Muscle of leg (tissue), 3 donors: ENCODE measurements at regions not wholly inside any gene's neighbourhood (a gene's known extent, or its start where the extent isn't known, plus 50 kb on each side); places are given as distances from the start of the nearest gene placed in this dataset.

Experiments
- DNase-seq: peaks from one replicate; pipeline ENCODE4 v3.0.0; 2013
- H3K27ac ChIP-seq: one replicate; pipeline ENCODE4 v1.5.1; 2013; ENCODE audit warnings: mild to moderate bottlenecking, low read length, control low read depth
- H3K27me3 ChIP-seq: one replicate; pipeline ENCODE4 v1.6.1; 2013; ENCODE audit warnings: low read length; ENCODE audit not compliant: control insufficient read depth, insufficient read depth
- H3K36me3 ChIP-seq: one replicate; pipeline ENCODE4 v1.6.1; 2013; ENCODE audit warnings: low read length; ENCODE audit not compliant: control insufficient read depth, insufficient read depth
- H3K4me1 ChIP-seq: one replicate; pipeline ENCODE4 v1.6.1; 2013; ENCODE audit warnings: low read length; ENCODE audit not compliant: control insufficient read depth, insufficient read depth
- H3K4me3 ChIP-seq: one replicate; pipeline ENCODE4 v1.5.1; 2013; ENCODE audit warnings: low read length, control low read depth
- H3K9me3 ChIP-seq: replicated peaks from 2 replicates; pipeline ENCODE4 v1.6.1; 2013; ENCODE audit warnings: low read depth, low read length; ENCODE audit not compliant: control insufficient read depth
- WGBS: methylation state at CpG from one replicate; pipeline ENCODE4 v1.1.5; 2013; ENCODE audit warnings: missing lambda C conversion rate; ENCODE audit not compliant: insufficient coverage; 5-methylcytosine and 5-hydroxymethylcytosine counted together

DNA sequence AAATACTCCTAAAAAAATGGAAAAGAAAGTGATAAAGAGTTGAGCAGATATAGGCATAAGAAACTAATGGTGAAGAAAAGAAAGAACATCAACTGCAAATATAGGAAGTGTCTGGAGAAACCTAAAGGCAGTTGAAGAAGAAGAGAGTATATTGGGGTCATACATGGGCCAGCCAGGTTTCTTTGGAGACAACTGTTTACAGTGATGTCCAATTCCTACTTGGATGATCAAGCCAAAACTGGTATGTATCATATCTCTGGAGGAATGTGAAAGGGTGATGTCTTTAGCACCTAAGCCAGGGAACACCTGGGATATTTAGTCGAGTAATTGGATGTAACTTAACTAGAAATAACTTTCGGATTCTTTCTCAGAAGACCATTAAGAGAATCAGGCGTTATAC lies 129.3 kb upstream of the FLRT2 start:
- WGBS, result no CpG with 5 or more reads among the region's 3 CpGs
- no peaks in the 10 kb centered on the region for H3K27me3 ChIP-seq
- H3K4me1 ChIP-seq, result peaks cover 13% of the 10 kb centered on the region
- H3K4me3 ChIP-seq, result no peak overlapping the region
- H3K36me3 ChIP-seq, result no peaks in the 10 kb centered on the region
- H3K9me3 ChIP-seq, result no peaks in the 10 kb centered on the region
- H3K27ac ChIP-seq, result peak overlapping the region; percentile 72
- DNase-seq, result peak; percentile 91

DNA sequence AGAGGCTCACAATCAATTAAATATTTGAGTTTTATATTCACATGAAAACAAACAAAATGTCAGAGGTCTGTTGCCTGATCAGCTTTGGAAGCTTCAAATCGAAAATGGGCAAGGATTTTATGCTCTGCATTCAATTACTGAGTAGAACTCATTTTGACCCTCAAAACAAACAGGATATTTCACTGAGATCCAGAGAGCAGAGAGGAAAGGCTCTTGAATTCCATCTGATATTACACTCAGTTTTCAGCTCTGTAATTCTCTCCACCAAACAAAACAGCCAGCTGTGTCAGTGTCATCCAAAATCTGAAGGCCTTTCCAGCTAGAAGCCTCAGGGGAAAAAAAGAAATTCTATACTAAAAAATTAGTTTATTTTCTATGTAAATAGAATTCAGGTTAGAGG lies 128.6 kb upstream of the FLRT2 start:
- peaks cover 13% of the 10 kb centered on the region for H3K4me1 ChIP-seq
- H3K27me3 ChIP-seq, result no peaks in the 10 kb centered on the region
- WGBS, result no CpG with 5 or more reads among the region's 1 CpG
- H3K4me3 ChIP-seq, result no peak overlapping the region
- no peaks in the 10 kb centered on the region for H3K36me3 ChIP-seq
- DNase-seq, result peak; percentile 95
- H3K9me3 ChIP-seq, result no peaks in the 10 kb centered on the region
- H3K27ac ChIP-seq, result peak overlapping the region; percentile 74

DNA sequence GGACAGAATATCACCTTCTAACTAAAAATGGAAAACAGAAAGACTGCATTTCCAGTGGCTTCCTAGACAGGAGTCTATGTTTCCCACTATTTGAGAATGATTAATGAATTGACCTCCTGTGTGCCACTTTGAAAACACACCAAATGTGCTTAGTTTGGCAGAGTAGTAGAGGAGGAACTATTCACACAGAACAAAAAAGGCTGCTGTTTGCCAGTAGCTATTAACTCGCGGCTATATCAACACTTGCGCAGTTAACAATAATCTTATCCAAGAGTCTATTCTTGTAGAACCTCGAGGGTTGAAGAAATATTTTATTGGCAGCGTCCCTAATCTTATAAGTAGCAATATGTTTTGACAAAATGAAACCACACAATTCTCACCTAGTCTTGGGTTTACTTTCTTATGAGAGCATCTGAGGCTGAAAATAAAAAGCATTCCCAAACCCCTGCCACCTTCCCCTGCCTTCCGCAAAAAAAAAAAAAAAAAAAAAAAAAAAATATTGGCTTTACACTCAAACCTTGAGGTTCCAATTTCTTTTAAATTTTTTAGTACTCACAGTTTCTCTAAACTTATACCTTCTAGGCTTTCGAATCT lies 127.3 kb upstream of the FLRT2 start:
- Histone ChIP-seq H3K4me3 (no peak overlapping the region), H3K4me1 (peaks cover 12% of the 10 kb centered on the region), H3K27me3 (no peaks in the 10 kb centered on the region), H3K27ac (peak overlapping the region; percentile 74), H3K36me3 (no peaks in the 10 kb centered on the region), H3K9me3 (no peaks in the 10 kb centered on the region)
- peak; percentile 64 for DNase-seq
- no CpG with 5 or more reads among the region's 7 CpGs for WGBS

DNA sequence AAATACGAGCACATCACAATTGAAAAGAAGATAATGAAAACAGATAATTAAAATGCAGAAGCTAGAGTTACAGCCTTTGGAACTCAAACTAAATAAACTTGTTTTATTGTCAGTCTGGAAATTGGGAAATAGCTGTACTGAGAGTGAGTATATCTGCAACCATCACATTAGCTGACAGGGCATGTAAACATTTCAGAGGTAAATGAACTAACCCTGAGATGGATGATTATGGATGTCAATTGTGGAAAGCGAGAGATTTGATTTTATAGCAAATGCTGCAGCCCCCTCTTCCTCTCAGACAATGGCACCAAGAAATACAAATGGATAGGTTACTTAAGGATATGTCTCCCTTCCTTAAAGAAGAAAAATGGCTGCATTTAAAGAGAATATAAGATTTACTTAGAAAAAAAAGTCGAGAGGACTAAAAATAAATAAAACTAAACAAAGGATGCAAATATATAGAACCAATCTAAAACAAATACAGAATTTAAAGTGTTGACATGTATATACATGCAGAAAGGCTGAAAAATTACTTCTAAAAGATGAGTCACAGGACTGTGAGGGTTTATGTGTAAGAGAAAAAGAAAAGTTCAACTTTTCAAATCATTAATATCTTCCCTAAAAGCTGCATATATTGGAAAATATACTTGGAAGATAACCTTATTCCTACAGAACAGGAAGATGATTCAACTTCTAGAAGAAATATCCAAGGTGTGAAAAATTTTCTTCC lies 120.3 kb upstream of the FLRT2 start:
- no peak for DNase-seq
- Histone ChIP-seq H3K4me3 (no peak overlapping the region), H3K4me1 (no peaks in the 10 kb centered on the region), H3K27ac (no peak overlapping the region), H3K27me3 (no peaks in the 10 kb centered on the region), H3K36me3 (no peaks in the 10 kb centered on the region), H3K9me3 (no peaks in the 10 kb centered on the region)
- no CpG with 5 or more reads among the region's 3 CpGs for WGBS

DNA sequence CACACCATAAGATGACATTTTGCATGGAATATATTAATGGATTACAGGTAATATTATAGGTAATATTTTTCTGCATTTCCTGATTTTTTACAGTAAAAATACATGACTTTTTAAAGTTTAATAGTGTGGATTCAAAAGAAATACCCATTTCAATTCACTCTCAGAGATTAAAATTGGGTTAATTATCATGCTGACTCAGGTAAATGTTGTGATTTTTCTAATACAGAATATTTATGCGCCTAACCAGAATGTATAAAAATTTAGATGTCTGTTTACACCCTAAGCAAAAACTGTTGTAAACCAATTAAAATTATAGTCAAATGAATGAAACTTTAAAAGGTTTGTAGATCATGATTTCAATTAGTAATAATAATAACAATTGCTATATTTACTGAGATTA lies 117.2 kb upstream of the FLRT2 start:
- H3K36me3 ChIP-seq, result no peaks in the 10 kb centered on the region
- no CpG with 5 or more reads among the region's 1 CpG for WGBS

DNA sequence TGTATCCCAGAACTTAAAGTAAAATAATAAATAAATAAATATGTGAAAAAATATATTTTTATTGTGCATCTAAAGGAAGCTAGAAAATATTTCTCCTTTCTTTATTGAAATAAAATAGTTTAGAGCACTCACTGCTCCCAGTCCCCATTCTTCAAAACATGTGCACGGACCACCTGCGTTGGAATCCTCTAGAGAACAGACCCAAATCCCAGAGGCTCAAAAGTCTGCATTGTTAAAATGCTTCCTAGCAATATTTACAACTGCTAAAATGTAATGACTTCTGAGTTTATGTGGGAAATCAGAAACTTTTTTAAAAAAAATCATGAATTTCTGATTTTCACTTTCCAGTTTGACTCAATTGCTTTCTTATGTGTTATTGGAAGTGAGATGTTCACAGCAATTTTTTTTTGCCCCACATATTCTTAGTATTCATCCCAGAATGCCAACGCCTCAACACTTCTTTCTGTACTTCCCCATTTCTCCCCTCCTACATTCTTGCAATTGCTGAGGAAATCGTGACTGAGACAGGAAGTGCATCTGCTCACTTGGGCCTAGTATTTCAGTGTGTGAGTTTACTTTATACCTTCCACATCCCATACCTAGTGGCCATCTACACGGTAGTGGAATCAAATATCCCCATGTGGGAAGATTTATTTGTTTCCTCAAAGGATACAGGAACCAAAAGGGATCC lies 116.0 kb upstream of the FLRT2 start:
- no peaks in the 10 kb centered on the region for H3K36me3 ChIP-seq
- H3K27ac ChIP-seq, result peak overlapping the region; percentile 52
- H3K4me1 ChIP-seq, result peaks cover 2% of the 10 kb centered on the region
- no peaks in the 10 kb centered on the region for H3K27me3 ChIP-seq
- WGBS, result no CpG with 5 or more reads among the region's 5 CpGs
- no peaks in the 10 kb centered on the region for H3K9me3 ChIP-seq
- no peak overlapping the region for H3K4me3 ChIP-seq
- peak; percentile 66 for DNase-seq

More for the DNA sequence above, 117.2 kb upstream of the FLRT2 start:
- H3K4me3 ChIP-seq, result no peak overlapping the region
- no peak for DNase-seq
- peaks cover 2% of the 10 kb centered on the region for H3K4me1 ChIP-seq
- no peaks in the 10 kb centered on the region for H3K9me3 ChIP-seq
- H3K27ac ChIP-seq, result no peak overlapping the region
- no peaks in the 10 kb centered on the region for H3K27me3 ChIP-seq

DNA sequence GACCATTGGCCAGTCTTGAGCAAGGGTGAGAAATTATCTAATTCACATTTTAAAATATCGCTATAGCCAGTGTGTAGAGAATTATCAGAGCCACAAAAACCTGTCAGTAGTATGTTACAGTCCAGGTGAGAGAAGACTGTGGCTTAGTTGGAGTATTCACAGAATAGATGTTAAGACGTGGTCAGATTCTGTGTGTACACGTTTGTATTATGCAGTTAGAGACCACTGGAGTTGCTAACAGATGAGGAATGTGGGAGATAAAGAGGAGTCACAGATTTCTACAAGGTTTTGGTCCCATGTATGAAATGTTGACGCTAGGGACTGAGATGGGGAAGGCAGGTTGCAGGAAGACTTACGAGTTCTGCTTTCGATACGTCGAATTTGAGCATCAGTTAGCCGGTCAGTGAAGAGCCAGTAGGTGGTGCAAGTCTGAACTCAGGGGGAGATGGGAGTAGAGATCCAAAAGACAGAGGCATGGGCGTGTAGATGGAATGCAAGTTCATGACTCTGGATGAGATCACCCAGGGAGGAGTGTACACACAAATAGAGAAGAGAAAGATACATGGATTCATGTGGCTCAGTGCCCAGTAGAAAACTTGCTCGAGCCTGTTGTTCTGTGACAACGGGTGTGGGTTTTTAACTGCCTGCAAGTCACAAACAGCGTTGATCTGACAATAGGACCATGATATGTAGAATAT lies 114.8 kb upstream of the FLRT2 start:
- 56% methylated on average over 9 of the region's 13 CpGs for WGBS
- Histone ChIP-seq H3K9me3 (no peaks in the 10 kb centered on the region), H3K4me3 (no peak overlapping the region), H3K36me3 (no peaks in the 10 kb centered on the region), H3K4me1 (peaks cover 2% of the 10 kb centered on the region), H3K27me3 (no peaks in the 10 kb centered on the region), H3K27ac (peak overlapping the region; percentile 52)
- peak; percentile 98 for DNase-seq

DNA sequence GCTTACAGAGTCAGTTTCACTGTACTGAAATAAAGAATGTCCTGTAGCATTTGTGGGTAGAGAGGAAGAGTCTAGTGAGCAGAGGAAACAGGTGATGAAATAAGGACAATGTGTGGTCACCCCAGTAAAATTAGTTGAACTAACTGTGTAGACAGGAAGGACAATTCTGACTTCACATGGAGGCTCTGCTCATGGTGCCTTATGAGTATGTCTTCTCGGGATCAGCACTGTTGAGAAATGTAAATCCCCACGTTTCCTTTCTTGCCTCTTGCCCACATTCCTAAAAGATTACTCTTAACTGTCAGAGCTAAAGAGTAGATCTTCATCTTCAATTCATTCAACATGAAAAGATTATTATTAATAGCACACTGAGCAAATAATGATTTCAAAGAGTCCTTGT lies 113.2 kb upstream of the FLRT2 start:
- H3K4me1 ChIP-seq, result peaks cover 2% of the 10 kb centered on the region
- H3K9me3 ChIP-seq, result no peaks in the 10 kb centered on the region
- no peaks in the 10 kb centered on the region for H3K27me3 ChIP-seq
- no CpG with 5 or more reads among the region's 2 CpGs for WGBS
- peak overlapping the region; percentile 11 for H3K27ac ChIP-seq
- no peaks in the 10 kb centered on the region for H3K36me3 ChIP-seq
- peak; percentile 36 for DNase-seq
- no peak overlapping the region for H3K4me3 ChIP-seq

DNA sequence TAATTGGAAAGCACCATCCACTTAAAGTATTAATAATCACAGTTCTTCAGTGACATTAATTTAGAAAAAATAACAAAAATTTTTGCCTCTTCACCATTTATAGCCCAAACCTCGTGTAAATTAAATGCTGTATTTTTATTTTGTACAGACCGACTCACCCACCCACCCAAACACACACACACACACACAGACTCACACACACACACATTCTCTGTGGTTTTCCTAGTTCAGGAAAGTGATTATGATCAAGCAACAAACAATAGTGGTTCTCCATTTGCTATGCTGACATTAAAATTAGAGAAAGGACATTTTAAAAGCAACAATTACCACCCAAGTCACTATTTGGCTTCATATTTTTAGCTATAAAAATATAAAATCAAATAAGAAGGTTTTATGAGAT lies 112.5 kb upstream of the FLRT2 start:
- DNase-seq, result no peak
- no peaks in the 10 kb centered on the region for H3K9me3 ChIP-seq
- no peak overlapping the region for H3K27ac ChIP-seq
- no peaks in the 10 kb centered on the region for H3K27me3 ChIP-seq
- WGBS, result no CpG with 5 or more reads among the region's 2 CpGs
- H3K4me1 ChIP-seq, result peaks cover 2% of the 10 kb centered on the region
- no peak overlapping the region for H3K4me3 ChIP-seq
- no peaks in the 10 kb centered on the region for H3K36me3 ChIP-seq

DNA sequence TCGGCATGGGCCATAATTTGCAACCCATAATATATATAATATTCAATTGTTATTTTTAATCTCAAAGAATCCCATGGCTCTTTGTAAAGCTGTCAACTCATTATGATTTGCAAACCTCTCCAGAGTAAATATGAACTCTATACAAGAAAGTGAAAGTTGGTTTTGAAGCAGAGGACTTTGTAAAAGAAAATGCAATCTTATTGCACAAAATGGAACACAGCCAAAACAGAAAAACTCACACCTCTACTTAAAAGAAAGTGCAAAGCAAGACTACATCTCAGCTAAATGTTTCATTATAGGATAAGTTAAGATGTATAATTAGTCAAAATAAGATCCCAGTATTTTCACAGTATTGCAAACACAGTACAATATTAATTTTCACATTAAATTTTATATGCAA lies 111.2 kb upstream of the FLRT2 start:
- peaks cover 2% of the 10 kb centered on the region for H3K4me1 ChIP-seq
- no peak for DNase-seq
- H3K27ac ChIP-seq, result no peak overlapping the region
- H3K36me3 ChIP-seq, result no peaks in the 10 kb centered on the region
- no peak overlapping the region for H3K4me3 ChIP-seq
- no peaks in the 10 kb centered on the region for H3K9me3 ChIP-seq
- no peaks in the 10 kb centered on the region for H3K27me3 ChIP-seq
- no CpG with 5 or more reads among the region's 1 CpG for whole genome bisulfite sequencing
